Prostate gland (tissue), 2 donors: ENCODE measurements at regions not wholly inside any gene's neighbourhood (a gene's known extent, or its start where the extent isn't known, plus 50 kb on each side); places are given as distances from the start of the nearest gene placed in this dataset.

Experiments
- POLR2A ChIP-seq: fragments of 450-650 bp; IDR thresholded peaks from one replicate; pipeline ENCODE4 v1.6.1; 2016; ENCODE audit warnings: antibody characterized with exemption, mild to moderate bottlenecking
- TF ChIP-seq, protein P1 (sequence below), 4 experiments: fragments of 200-600 bp in 2 of 4; fragments of 450-650 bp in 2 of 4; sonication (generic) in 2 of 4; IDR thresholded peaks; 1 replicate in 3 of 4; 2 replicates in 1 of 4; pipeline ENCODE4 v1.5.1; 2016 to 2019; ENCODE audit warnings: antibody characterized with exemption in 4 of 4, mild to moderate bottlenecking in 2 of 4, moderate library complexity in 2 of 4

DNA sequence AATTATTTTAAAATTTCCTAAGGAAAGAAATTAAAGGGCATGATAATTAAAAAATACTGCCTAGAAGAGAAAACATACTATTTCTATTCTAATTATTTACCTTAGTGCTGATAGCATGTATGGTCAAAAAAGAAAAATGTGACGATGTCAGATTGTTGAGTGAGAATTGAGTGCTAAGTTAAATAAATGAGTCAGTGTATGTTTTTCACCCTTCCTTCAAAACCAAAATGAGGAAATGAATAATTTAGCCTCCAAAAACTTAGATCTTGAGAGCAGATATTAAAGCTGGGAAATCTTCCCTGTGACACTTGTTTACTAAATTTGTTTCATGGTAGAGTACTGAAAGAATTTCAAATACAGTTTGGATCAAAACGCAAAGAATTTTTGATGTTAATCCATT, 58.6 kb upstream of the NYAP2 start:
- TF ChIP-seq, protein P1, sequence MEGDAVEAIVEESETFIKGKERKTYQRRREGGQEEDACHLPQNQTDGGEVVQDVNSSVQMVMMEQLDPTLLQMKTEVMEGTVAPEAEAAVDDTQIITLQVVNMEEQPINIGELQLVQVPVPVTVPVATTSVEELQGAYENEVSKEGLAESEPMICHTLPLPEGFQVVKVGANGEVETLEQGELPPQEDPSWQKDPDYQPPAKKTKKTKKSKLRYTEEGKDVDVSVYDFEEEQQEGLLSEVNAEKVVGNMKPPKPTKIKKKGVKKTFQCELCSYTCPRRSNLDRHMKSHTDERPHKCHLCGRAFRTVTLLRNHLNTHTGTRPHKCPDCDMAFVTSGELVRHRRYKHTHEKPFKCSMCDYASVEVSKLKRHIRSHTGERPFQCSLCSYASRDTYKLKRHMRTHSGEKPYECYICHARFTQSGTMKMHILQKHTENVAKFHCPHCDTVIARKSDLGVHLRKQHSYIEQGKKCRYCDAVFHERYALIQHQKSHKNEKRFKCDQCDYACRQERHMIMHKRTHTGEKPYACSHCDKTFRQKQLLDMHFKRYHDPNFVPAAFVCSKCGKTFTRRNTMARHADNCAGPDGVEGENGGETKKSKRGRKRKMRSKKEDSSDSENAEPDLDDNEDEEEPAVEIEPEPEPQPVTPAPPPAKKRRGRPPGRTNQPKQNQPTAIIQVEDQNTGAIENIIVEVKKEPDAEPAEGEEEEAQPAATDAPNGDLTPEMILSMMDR (IDR thresholded peaks at IDR 0.05): no peak
- no peak for TF ChIP-seq POLR2A
